GM12864 (cell line): ENCODE measurements at regions not wholly inside any gene's neighbourhood (a gene's known extent, or its start where the extent isn't known, plus 50 kb on each side); places are given as distances from the start of the nearest gene placed in this dataset.

Experiments
- DNase-seq: peaks from one replicate; pipeline ENCODE4 v3.0.0-alpha.2; 2011; ENCODE audit warnings: low read depth
- H3K4me3 ChIP-seq: 2 replicates; pipeline ENCODE4 v1.5.1; 2011; ENCODE audit warnings: mild to moderate bottlenecking, low read depth, low read length, control low read depth
- TF ChIP-seq, protein P1 (sequence below): IDR thresholded peaks from 2 replicates; pipeline ENCODE4 v1.5.1; 2011; ENCODE audit warnings: low read depth, mild to moderate bottlenecking, moderate library complexity, low read length, control low read depth, inconsistent platforms; ENCODE audit errors: missing control alignments

DNA sequence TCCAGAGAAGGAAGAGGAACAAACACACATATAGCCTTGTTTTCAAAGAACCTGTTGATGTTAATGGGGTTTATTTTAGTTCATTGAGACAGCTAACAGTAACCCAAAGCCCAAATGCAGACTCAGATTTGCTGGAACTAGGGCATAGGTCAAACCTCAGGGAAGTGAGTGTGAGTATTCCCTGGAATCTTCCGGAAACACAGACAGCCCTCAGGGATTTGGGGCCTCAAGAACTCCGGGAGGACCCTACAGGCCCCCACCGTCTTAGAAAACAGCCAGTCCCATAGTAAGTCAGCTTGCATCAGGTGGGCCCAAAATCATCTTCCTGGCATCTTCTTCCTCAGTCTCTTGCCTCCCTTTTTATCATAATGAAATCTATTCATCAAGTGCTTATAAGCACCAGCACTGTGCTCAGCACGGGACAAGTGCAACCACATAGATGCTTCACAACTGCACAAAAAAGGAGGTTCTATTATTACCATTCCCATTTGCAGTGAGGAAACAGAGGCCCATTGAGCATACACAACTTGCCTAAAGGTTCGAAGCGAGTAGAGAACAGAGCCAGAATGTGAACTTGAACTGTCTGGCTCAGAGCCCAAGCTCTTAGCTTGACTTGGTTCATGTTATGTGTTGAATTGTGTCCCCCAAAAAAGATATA lies 50.2 kb upstream of the BCL11A start:
- no peak for DNase-seq
- H3K4me3 ChIP-seq: no peak overlapping the region
- TF ChIP-seq, protein P1, sequence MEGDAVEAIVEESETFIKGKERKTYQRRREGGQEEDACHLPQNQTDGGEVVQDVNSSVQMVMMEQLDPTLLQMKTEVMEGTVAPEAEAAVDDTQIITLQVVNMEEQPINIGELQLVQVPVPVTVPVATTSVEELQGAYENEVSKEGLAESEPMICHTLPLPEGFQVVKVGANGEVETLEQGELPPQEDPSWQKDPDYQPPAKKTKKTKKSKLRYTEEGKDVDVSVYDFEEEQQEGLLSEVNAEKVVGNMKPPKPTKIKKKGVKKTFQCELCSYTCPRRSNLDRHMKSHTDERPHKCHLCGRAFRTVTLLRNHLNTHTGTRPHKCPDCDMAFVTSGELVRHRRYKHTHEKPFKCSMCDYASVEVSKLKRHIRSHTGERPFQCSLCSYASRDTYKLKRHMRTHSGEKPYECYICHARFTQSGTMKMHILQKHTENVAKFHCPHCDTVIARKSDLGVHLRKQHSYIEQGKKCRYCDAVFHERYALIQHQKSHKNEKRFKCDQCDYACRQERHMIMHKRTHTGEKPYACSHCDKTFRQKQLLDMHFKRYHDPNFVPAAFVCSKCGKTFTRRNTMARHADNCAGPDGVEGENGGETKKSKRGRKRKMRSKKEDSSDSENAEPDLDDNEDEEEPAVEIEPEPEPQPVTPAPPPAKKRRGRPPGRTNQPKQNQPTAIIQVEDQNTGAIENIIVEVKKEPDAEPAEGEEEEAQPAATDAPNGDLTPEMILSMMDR: no peak

DNA sequence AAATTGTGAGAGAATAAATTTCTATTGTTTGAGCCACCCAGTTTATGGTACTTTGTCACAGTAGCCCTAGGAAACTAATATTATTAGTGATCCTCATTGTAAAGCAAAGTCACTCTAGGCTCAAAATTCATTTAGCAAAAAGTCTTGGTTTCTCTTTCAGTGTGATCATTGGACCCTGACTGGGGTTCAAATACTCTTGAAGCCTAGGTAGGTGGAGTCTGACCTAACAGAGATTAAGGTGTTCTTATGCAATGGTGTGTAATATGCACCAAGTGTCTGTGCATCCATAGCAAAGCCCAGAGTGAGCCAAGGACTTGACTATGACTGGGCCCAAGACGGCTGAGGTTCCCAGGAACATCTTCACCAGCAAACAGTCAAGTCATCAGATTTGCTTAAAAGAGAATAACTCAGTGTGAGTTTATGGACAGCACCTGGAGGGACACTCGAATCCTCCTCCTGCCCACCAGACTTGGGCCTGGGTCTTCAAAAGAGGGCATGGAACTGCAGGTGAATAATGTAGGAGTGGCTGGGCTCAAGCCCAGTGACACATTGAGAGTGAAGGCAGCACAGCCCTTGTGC lies 51.1 kb upstream of the BCL11A start:
- no peak overlapping the region for H3K4me3 ChIP-seq
- no peak for DNase-seq
- TF ChIP-seq, protein P1: no peak

DNA sequence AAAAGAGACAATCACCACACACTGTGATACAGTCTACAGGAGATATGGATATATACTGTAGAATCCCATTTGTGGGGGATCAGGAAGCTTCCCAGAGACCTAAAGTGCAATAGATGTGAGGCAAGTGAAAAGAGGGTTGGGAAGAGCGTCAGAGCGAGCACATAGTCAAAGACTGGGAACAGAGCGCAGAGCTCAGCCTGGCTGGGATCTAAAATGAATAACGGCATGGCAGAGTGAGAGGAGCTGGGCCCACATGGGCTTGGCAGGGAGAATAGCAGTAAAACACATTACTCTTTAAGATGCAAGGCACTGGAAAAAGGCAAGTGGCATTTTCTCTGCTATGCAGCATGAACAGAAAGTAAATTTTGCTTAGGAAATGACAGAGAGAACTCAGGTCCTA lies 52.4 kb upstream of the BCL11A start:
- TF ChIP-seq, protein P1: no peak
- no peak overlapping the region for H3K4me3 ChIP-seq
- no peak for DNase-seq

DNA sequence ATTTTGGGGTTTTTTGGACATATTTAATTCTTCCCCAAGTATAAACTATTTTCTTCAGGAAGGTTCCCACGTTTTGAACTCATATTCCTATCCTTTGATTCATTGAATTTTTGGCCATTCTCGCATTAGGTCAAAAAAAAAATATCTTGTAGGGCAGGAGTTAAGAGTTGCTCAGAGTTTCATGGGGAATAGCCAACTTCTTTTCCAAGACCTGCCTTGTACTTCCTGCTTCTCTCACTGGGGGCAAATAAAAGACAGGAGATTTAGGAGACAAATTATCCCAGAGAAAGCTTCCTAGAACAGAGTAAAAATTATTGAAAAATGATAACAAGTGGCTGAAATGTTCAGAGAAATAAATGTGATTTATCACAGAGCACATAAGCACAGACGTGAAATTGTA lies 55.2 kb upstream of the BCL11A start:
- DNase-seq: no peak
- H3K4me3 ChIP-seq: no peak overlapping the region
- TF ChIP-seq, protein P1: no peak

DNA sequence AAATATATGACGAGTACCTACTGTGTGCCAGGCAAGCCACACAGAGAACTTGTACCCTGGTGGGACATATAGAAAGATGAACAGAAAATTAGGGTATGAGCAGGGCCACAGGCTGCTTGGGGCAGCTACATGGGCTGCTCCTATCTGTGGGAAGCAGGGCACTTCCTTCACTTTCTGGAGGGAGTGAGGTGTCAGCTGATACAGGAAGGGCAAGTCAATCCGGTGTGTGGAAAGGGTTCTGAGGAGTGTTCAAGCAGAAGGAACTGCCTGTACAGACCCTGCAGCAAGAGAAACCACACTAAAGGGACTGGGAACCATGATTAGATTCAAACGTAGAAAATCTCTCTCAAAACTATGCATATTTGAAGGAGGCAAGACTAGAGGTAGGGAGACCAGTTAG lies 58.6 kb upstream of the BCL11A start:
- TF ChIP-seq, protein P1: no peak
- DNase-seq: no peak
- no peak overlapping the region for H3K4me3 ChIP-seq

DNA sequence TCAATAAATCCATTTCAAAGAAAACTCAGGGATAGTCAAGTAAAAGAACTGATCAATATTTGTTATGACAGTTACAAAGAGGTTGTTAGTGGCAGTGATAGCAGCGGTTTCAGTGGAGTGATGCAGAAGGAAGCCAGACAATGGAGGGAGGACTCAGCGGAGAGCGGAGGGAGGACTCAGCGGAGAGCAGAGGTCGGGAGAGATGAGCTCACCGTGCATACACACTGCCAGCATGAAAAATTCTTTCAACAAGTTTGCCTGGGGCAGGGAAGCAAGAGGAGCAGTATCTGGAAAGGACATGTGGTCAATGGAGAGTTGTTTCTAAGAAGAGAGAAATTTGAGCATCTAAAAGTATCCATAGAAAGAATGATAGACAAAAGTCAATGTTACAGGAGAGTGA lies 60.9 kb upstream of the BCL11A start:
- TF ChIP-seq, protein P1: no peak
- no peak for DNase-seq
- H3K4me3 ChIP-seq: no peak overlapping the region
